ENCODE measurements at regions not wholly inside any gene's neighbourhood (a gene's known extent, or its start where the extent isn't known, plus 50 kb on each side); places are given as distances from the start of the nearest gene placed in this dataset.

DNA sequence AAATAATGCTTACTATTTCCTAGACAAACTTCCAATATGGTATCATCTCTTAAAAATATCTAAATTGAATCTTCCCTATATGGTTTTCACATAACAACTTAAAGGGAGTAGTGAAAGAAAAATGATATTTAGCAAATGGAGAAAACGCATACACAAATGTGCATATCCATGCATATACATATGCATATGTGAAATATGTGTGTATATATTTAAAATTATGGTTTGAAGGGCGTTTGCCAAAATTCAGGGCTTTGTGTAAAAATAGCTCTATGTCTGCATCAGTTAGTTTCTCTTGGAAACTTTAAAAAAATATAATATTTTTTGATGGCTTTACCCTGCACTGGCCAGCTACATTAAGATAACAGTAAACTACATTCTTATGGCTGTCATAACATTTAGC lies 986.7 kb downstream of the BCL11A start:
- no peak for TF ChIP-seq CTCF (conservative IDR thresholded peaks at IDR 0.05)
- TF ChIP-seq EZH2 (IDR thresholded peaks at IDR 0.05; ENCODE audit: low read depth), result no peak

Data from PC-9 (cell line).